ENCODE measurements at regions not wholly inside any gene's neighbourhood (a gene's known extent, or its start where the extent isn't known, plus 50 kb on each side); places are given as distances from the start of the nearest gene placed in this dataset.
"Not testable (repeated sequence)": the region's sequence is repeated elsewhere in the genome, so short reads cannot be mapped to it uniquely, and the experiment has no call there.

- Histone ChIP-seq H3K4me3 (no peak overlapping the region), H3K9me3 (peaks cover 0 to 6% (median 0%) of the 10 kb centered on the region in 12 donors), H3K4me1 (no peaks in the 10 kb centered on the region), H3K36me3 (no peaks in the 10 kb centered on the region), H3K27me3 (no peaks in the 10 kb centered on the region), H3K27ac (no peak overlapping the region)
- intact Hi-C loops (cut with DNase I) = no loop called here
- TF ChIP-seq POLR2A (IDR thresholded peaks at IDR 0.05) (no peak), CTCF (IDR thresholded peaks at IDR 0.05) (no peak)
- DNase-seq (peak in 1 of 5 donors; percentile 4), ATAC-seq (no peak)
- WGBS, 4 donors = 33 to 71% (median 56%) methylated on average over 1 to 2 of the region's 2 CpGs
Measured at GRCh38 chr5:114883675-114884074, 286.0 kb downstream of the TRIM36 start.

- H3K4me1 ChIP-seq = no peaks in the 10 kb centered on the region
- H3K9me3 ChIP-seq = peaks cover 0 to 3% (median 0%) of the 10 kb centered on the region in 12 donors
Measured at GRCh38 chr5:114859438-114859735, 310.3 kb downstream of the TRIM36 start.

GRCh38 chr5:114858665-114859437 lies 310.9 kb downstream of the TRIM36 start:
- ATAC-seq = no peak
- intact Hi-C loops (cut with DNase I) = no loop called here
- no peak overlapping the region for H3K4me3 ChIP-seq
- no peaks in the 10 kb centered on the region for H3K36me3 ChIP-seq
- no peaks in the 10 kb centered on the region for H3K27me3 ChIP-seq
- peaks cover 0 to 3% (median 0%) of the 10 kb centered on the region in 12 donors for H3K9me3 ChIP-seq
- no peak for DNase-seq
- no peak overlapping the region for H3K27ac ChIP-seq
- H3K4me1 ChIP-seq = no peaks in the 10 kb centered on the region
- WGBS, 4 donors = 82 to 90% (median 85%) methylated on average over 7 of the region's 7 CpGs
- TF ChIP-seq CTCF (IDR thresholded peaks at IDR 0.05) (no peak), POLR2A (IDR thresholded peaks at IDR 0.05) (no peak)

More at GRCh38 chr5:114859438-114859735, 310.3 kb downstream of the TRIM36 start:
- no peak overlapping the region for H3K27ac ChIP-seq
- DNase-seq (no peak), ATAC-seq (no peak)
- H3K36me3 ChIP-seq = no peaks in the 10 kb centered on the region
- intact Hi-C loops (cut with DNase I) = no loop called here
- no peaks in the 10 kb centered on the region for H3K27me3 ChIP-seq
- no peak overlapping the region for H3K4me3 ChIP-seq
- TF ChIP-seq POLR2A (IDR thresholded peaks at IDR 0.05) = no peak
- TF ChIP-seq CTCF (IDR thresholded peaks at IDR 0.05) = no peak

GRCh38 chr5:114857941-114858551 lies 311.7 kb downstream of the TRIM36 start:
- TF ChIP-seq POLR2A (IDR thresholded peaks at IDR 0.05) (no peak), CTCF (IDR thresholded peaks at IDR 0.05) (no peak)
- intact Hi-C loops (cut with DNase I) = no loop called here
- peaks cover 0 to 9% (median 0%) of the 10 kb centered on the region in 12 donors for H3K9me3 ChIP-seq
- no peaks in the 10 kb centered on the region for H3K27me3 ChIP-seq
- no peak overlapping the region for H3K27ac ChIP-seq
- H3K4me1 ChIP-seq = no peaks in the 10 kb centered on the region
- no peak overlapping the region for H3K4me3 ChIP-seq
- 67 to 80% (median 71%) methylated on average over 22 of the region's 22 CpGs for WGBS, 4 donors
- no peaks in the 10 kb centered on the region for H3K36me3 ChIP-seq
- ATAC-seq (peak in 1 of 4 donors; percentile 10), DNase-seq (no peak)

- ATAC-seq; H3K36me3 ChIP-seq; intact Hi-C loops (cut with DNase I); H3K4me3 ChIP-seq; H3K27ac ChIP-seq; H3K27me3 ChIP-seq; DNase-seq; H3K4me1 ChIP-seq: not testable (repeated sequence)
- 77 to 85% (median 81%) methylated on average over 9 of the region's 9 CpGs for WGBS, 4 donors
- H3K9me3 ChIP-seq = peaks cover 0 to 29% (median 5%) of the 10 kb centered on the region in 12 donors
Measured at GRCh38 chr5:114844711-114845110, 325.0 kb downstream of the TRIM36 start.
